NCI-H526 treated with DMSO at 0.1 percent for 48 hours (cell line): ENCODE measurements at regions not wholly inside any gene's neighbourhood (a gene's known extent, or its start where the extent isn't known, plus 50 kb on each side); places are given as distances from the start of the nearest gene placed in this dataset.
"Not testable (repeated sequence)": the region's sequence is repeated elsewhere in the genome, so short reads cannot be mapped to it uniquely, and the experiment has no call there.

Experiments used
- DNase-seq: peaks from one replicate; lab custom pipeline; 2025; lab: John Stamatoyannopoulos, UW

DNA sequence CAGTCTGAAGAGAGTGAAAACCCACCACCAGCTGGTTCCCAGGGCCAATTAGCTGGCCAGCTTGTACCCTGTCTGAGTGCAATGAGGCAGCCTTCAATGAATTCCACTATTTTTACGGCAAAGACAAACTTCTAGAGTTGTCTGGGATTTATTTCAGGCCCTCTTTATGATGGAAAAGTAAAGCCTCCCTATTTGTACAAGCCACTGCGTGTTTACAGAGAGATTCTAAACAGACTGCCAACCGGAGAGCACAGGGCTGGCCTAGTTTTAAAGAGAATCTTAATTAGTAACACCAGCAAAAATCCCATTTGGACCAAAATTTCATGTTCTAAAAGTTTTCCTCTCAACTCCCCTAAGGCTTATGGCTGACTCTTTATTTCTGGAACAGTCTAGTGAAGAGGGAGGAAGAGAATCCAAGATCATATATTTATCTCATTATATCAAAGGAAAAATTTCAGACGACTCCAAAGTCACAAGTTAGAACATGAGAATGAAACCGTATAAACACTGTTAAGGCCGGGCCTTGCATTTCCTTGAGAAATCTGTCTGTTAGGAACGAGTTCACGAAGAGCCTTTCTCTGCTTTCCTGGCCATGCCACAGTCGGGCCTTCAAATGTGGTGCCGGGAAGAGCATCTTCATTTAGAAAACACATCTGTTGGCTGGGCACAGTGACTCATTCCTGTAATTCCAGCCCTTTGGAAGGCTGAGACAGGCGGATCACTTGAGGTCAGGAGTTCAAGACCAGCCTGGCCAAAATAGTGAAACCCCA is 724.6 kb upstream of the NRP1 start:
- DNase-seq = no peak

DNA sequence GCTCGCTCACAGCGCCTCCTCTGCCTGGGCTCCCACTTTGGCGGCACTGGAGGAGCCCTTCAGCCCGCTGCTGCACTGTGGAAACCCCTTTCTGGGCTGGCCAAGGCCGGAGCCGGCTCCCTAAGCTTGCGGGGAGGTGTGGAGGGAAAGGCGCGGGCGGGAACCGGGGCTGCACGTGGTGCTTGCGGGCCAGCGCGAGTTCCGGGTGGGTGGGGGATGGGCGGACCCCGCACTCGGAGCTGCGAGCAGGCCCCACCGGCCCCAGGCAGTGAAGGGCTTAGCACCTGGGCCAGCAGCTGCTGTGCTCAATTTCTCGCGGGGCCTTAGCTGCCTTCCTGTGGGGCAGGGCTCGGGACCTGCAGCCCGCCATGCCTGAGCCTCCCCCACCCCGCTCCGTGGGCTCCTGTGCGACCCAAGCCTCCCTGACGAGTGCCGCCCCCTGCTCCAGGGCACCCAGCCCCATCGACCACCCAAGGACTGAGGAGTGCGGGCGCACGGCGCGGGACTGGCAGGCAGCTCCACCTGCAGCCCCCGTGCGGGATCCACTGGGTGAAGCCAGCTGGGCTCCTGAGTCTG is 721.0 kb upstream of the NRP1 start:
- not testable (repeated sequence) for DNase-seq

DNA sequence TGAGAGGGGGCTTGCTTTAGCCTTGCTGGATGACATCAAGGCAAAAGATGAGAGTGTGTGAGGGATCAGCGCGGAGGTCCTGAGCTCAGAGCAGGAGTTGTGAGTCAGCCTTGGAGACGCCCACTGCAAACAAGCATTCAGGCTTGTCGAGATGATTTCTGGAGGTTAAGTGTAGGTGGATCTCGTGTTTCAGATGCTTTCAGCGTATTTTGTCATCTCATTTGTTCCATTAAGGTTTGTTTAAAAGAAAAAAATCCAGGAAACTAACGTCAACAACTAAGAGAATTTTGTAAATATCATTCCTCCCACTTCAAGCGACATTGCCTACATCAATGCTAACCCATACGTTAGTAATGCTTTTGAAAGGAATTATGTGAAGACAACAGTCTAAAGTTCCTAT is 715.4 kb upstream of the NRP1 start:
- DNase-seq = no peak

DNA sequence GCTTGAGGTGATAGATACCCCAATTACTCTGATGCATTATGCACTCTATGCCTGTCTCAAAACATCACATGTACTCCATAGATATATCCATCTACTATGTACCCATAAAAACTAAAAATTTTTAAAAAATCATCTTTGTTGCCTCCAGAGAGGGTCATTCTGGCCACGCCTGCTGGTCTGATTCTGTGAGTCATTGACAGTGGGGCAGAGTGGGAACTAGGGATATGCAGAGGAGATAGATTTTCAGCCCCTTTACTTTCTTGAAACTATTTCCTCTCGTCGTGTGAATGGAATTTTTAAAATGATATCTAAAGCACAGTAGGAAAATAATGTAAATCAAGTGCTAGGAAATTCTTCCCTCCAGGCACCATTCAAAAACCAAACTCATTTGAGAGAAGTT is 715.0 kb upstream of the NRP1 start:
- DNase-seq = no peak

DNA sequence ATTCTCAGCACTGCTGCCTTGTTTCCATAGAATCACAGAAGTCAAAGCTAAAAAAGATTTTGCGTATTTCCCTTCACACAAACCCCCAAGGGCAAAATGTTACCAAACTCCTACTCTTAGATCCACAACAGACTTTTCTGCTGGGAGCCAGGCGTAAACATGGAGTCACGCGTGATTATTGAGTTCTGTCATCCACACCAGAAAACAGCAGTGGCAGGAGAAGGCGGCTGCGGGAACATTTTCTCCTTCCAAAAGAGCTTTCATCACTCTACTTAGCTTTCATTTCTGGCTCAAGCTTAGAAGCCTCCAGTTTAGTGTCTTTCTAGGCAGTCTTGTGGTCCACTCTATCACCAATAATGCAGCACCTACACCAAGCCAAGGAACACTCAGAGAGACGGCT is 712.9 kb upstream of the NRP1 start:
- DNase-seq = no peak

DNA sequence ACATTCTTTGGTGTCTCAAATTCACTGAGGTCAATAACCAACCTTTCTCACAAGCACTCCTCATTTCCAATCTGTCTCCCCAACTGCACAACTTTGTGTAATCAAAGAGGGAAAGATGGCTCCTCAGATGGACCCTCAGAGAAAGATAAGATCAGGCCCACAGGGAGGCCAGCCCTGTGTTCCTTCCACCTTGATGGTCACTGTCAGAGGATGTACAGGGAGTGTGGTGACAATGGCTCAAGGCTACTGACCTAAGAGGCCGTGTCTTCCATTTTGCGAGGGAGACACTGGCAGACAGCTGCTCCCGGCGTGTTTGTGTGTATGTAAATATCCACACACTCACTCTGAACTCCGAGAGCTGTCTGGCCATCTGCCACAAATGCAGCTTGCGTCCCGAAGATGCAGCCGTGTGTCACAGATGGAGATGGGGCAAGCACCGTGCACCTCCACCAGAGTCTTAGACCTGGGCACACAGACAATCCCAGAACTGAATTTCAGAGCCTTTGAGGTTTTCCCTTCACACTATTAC is 712.1 kb upstream of the NRP1 start:
- peak; percentile 74 for DNase-seq

DNA sequence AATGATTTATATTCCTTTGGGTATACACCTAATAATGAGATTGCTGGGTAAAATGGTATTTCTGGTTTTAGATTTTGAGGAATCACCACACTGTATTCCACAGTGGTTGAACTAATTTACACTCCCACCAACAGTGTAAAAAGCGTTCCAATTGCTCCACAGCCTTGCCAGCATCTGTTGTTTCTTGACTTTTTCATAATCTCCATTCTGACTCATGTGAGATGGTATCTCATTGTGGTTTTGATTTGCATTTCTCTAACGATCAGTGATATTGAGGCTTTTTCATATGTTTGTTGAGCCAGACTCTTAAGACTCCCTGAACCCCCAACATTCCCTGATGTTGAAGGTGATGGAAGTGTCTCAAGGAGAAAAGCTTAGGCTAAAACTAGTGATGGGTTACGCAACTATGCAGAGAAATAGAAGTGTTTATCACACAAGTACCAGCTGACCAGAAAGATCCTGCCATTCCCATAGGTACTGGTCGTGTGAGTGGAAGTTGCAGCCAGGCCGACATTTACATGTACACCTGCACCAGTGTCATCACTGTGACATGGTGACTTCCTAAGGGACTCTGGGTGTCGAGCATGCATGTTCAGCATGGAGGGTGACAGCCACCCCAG is 711.2 kb upstream of the NRP1 start:
- peak; percentile 74 for DNase-seq

DNA sequence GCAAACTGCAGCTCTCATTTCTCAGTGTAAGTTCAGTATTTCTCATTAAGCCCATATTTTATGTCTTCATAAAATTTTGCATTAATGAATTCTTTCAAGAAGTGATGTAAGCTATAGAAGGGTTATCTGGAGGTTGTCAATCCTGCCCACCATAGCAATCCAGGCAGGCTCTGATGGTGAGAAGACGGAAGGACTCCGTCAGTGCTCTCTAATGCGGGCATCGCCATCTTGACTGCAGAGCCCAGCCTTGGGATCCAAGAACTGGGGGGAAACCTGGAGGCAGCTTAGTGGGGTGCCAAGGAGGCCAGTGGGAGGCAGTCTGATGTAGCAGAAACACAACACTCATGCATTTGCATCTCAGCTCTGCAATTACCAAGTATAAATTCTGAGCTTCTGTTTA is 707.4 kb upstream of the NRP1 start:
- DNase-seq = no peak

DNA sequence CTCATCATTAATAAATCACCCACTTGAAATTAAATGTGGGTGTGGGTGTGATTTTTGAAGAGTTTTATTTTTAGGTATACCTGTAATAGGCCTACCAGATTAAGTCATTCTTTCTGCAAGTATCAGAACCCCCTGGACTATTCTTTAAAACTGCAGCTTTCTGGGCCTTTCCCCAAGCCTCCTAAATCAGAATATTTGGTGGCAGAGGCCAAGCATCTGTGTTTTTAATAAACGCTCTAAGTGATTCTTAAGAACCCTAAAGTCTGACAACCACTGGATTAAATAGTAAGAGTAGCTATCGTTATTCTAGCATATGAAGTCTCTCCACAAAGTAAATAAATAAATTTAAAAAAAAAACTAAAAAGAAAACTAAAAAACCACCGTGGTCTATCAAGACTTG is 703.0 kb upstream of the NRP1 start:
- DNase-seq = no peak

DNA sequence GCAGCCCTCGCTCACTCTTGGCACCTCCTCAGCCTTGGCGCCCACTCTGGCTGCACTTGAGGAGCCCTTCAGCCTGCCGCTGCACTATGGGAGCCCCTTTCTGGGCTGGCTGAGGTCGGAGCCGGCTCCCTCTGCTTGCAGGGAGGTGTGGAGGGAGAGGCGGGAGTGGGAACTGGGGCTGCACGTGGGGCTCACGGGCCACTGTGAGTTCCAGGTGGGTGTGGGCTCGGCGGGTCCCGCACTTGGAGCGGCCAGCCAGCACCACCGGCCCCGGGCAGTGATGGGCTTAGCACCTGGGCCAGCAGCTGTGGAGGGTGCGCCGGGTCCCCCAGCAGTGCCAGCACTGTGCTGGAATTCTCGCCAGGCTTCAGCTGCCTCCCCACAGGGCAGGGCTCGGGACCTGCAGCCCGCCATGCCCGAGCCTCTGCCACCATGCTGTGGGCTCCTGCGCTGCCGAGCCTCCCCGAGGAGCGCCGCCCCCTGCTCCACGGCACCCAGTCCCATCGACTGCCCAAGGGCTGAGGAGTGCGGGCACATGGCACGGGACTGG is 700.8 kb upstream of the NRP1 start:
- DNase-seq = not testable (repeated sequence)

DNA sequence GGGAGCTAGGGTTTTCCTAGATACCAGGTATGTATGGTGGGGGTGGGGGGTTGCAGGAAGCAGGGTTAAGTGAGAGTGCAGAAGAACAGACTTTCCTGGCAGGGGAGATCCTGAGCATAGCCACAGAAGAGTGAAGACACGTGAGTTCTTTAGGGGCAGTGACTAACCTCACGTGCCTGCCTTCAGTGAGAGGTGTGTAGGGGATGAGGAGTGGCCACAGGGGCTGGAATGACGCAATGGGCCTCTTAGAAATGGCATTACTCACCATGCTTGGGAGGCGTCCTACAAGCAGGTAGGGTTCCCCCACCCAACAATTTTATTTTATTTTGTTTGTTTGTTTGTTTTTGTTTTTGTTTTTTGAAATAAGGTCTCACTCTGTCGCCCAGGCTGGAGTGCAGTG is 698.6 kb upstream of the NRP1 start:
- DNase-seq = no peak

DNA sequence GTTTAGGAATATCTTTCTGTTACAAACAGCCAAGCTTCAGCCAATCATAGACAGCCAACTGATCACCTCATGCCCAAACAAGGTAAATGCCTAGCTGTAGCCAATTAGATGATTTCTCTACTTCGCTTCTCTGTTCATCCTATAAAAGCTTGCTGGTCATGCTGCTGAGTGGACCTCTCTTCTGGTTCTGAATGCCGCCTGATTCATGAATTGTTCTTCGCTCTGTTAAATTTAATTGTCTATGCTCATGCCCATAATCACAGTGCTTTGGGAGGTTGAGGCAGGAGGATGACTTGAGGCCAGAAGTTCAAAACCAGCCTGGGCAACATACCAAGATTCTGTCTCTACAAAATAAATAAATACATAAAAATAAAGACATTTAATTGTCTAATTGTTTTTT is 698.1 kb upstream of the NRP1 start:
- DNase-seq = no peak

DNA sequence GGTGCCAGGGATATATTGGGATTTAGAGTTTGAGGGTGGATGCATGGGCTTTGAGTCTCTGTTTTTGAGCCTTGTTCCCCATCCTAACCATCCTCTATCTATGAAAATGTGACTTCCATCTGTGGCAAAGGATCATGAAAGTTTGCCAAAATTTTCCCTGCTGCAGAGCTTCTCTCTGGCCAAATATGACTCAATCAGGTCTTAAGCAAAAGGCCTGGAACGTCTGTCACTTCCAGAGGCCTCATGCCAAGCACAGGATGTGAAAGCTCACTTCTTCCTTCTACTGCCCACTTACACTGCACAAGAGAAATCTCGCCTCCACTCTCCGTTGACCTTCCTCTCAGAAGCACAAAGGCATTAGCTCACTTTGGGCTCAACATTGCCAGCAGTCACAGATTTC is 696.9 kb upstream of the NRP1 start:
- DNase-seq = no peak

DNA sequence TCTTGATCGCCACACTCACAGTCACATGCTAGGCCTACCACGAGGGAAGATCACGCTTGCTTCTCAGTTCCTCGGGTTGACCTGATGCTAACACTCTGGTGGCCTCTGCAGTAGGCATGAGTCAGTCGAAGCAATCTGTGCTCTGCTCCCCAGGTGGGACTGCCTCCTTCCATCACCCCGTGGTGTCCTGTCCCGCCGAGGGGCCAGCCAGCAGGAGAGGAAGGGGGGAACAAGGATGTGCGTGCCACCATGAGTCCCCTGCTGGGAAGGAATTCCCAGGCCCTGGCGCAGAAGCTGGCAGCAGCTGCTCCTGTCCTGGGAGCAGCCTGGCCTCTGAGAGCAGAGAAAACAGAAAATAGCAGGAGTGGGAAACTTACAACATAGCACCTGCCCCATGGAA is 695.0 kb upstream of the NRP1 start:
- DNase-seq = no peak

DNA sequence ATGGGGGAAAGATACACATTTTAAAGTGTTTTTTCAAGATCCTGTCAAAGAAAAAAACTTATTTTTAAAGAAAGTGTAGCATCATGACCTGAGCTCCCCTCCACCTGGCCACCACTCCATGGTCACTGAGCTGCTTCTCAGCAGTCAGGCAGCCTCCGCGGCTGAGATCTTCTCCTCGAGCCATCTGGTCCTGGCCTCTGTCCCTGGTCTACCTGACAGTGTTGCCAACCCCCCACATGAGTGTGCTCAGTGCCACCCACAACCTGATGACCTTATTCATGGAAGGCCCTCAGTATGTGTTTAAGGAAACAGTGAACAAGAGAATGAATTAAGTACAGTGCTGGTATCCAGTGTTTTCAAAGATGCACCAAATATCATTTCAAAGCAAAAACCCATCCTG is 694.5 kb upstream of the NRP1 start:
- DNase-seq = no peak

DNA sequence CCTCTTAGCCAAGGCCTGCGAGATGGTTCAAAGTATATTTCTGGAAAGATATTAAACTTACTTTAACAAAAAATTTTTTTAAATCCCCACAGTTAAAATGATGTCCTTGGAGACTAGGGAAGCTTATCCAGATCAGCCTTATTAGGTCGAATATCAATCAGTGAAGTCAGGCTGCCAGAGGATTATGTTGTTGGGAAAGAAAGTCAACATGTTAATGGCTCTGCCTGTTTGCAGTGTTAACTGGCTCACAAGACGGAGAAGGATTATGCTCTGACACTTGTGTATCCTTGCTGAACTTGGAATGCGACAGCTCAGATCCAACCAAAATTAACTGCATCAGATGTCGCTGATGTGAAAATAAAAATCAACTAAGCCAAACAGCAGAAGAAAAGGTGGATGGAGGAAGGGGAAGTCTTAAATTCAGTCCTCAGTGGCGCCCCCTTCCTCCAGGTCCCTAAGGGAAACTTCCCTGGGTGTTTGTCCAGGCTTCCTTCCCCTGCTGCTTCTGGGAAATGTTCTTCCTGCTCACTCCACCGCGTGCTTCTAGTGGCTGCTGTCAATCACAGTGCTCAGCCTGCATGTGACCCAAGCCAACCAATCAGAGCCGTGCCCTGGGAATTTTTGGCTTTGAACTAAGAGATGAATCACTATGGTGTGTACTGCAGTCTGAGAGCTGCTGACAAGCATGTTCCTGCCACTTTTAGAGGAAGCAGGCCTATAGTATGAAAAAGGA is 690.4 kb upstream of the NRP1 start:
- DNase-seq = no peak

DNA sequence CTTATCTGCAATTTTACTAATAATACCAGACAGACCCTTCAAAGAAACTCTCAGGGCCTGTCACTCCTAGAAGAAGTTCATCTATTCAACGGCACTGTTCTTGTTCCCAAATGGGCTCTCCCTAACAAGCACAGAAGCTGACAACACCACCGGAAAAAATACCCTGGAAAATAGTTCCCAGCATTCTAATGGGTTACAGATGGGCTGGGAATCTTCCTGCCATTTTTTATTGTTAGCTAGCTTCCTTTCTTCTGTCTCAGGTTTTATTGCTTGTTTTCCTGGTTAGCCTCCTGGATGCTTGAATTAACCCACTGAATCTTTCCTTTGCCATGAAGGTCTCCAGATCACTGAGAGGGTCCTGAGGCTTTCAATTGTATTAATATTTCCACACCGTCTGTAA is 689.8 kb upstream of the NRP1 start:
- no peak for DNase-seq

DNA sequence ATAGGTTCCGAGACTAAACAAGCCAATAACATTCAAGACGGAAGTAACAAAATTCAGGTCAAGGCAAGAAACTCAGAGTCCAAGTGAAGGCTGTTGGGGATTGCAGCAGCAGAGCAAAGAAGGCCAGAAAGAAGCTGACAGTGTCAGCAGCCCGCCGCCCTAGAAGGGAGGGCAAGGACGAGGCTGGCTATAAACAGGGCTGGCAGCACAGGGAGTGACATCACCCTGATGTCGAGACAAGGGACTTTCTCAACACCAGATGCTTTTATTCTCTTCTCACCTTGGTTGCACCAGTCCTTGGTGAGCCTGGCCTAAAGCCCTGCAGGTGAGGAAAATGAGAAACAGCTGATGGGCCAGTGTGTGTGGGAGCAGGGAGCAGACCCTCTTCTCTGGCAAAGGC is 687.7 kb upstream of the NRP1 start:
- DNase-seq = no peak

DNA sequence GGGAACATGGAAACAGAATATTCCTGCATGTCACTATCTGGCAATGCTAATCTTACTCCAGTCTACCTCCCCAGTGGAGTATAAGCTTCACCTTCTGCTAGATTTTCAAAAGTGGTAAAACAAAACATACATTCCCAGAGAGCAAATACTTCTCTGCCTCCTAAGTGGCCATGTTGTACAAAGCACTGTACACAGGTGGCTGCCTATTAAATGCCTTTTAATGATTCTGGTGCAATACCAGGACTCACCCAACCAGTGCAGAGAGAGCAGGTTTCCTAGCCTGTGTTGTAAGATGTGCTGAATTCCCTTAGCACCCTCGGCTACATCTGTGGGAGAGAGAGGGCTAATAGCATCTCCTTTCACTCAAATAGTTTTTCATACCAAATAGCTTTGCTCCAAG is 684.3 kb upstream of the NRP1 start:
- no peak for DNase-seq

DNA sequence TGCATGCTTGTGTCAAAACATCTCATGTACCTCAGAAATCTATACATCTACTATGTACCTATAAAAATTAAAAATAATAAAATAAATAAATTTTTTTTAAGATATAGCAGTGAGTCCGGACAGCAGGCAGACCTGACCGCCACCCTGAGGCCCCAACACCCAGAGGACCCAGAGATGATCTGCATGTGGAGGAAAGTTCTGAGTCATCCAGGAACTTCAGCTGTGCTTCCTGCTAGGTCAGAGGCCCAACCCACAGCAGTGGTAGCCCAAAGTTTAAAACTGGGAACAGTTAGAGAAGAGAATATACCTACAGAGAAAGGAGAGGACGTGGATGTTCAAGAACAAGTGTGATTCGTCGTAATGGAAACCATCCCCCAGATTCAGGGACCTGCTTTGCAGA is 683.7 kb upstream of the NRP1 start:
- no peak for DNase-seq

DNA sequence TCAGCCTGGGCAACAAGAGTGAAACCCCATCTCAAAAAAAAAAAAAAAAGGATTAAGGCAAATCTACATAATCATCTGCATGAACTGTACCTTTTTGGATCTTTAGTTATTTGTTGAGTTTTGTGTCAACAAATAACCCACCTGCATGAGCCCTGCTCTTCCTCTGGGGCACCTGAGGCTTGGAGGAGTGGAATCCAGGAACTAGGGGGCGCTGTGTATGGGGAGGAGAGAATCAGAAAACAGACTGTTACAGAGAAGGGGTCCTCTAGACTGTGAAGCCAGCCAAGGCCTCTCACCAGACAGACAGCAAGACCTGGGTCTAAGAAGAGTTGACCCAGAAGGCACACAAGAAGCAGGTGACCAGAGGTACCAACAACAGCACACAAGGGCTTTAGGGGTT is 682.8 kb upstream of the NRP1 start:
- DNase-seq = no peak

DNA sequence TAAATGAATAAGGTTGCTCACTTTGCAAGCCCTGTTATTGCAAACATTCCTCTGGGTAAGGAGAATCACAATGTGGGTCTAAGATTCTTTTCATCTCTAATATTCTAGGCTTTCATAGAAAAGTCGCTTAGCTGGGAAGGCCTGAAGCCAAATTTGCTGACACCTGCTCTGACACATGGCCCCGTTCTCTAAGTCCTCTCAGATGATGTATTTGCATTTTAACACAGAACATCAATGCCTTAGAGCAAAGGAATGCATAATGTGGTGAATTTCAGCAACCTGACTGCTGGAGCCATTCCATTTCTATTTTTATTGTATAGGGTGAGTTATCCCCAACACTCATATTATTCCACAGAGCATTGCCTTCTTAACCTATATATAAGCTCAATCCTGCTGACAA is 682.1 kb upstream of the NRP1 start:
- DNase-seq = peak; percentile 9

DNA sequence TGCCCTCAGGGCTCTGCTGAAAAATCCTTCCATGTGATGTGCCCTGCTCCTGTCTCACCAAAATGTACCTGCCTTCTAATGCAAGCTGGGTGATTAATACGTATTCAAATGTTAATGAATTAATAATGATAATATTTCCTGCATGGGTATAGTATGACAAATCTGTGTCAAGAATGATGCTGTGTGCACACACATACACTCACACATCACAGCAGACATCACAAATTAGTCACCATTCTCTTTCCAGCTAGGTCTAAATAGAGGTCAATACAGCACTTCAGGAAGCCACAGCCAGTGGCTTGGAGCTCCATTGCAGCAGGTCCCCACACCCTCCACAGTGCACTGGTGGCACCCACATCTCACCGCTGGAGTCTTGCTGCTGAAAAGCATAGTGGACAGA is 681.2 kb upstream of the NRP1 start:
- DNase-seq = no peak
